GM12892 (cell line): ENCODE measurements at regions not wholly inside any gene's neighbourhood (a gene's known extent, or its start where the extent isn't known, plus 50 kb on each side); places are given as distances from the start of the nearest gene placed in this dataset.

Experiments used
- DNase-seq: peaks from one replicate; pipeline ENCODE4 v3.0.0; 2011; ENCODE audit not compliant: insufficient read length
- FAIRE-seq: peaks from 2 replicates; lab custom pipeline; 2011; peaks lifted over from hg19 to GRCh38; lab: Jason Lieb, UNC
- POLR2A ChIP-seq: IDR thresholded peaks from 2 replicates; pipeline ENCODE4 v1.6.1; 2011; ENCODE audit warnings: low read depth, low read length, control low read depth
- POLR2AphosphoS5 ChIP-seq: IDR thresholded peaks from 2 replicates; pipeline ENCODE4 v1.6.1; 2011; ENCODE audit warnings: low read depth, low read length, control low read depth
- TAF1 ChIP-seq: IDR thresholded peaks from 2 replicates; pipeline ENCODE4 v1.6.1; 2011; ENCODE audit warnings: low read depth, mild to moderate bottlenecking, control low read depth, low read length, borderline replicate concordance

- no peak for DNase-seq
- TF ChIP-seq TAF1 (no peak), POLR2AphosphoS5 (no peak), POLR2A (no peak)
- no peak for FAIRE-seq
Measured at GRCh38 chr1:193342811-193343210, 156.4 kb upstream of the B3GALT2 start.

GRCh38 chr1:193340331-193340730, 153.9 kb upstream of the B3GALT2 start:
- TF ChIP-seq POLR2AphosphoS5 (no peak), TAF1 (no peak), POLR2A (no peak)
- no peak for DNase-seq
- FAIRE-seq: no peak

- FAIRE-seq (no peak), DNase-seq (no peak)
- TF ChIP-seq TAF1: no peak
- TF ChIP-seq POLR2AphosphoS5: no peak
- TF ChIP-seq POLR2A: no peak
Measured at GRCh38 chr1:193339401-193339800, 153.0 kb upstream of the B3GALT2 start.

GRCh38 chr1:193338194-193338593, 151.8 kb upstream of the B3GALT2 start:
- FAIRE-seq (no peak), DNase-seq (no peak)
- TF ChIP-seq POLR2AphosphoS5: no peak
- TF ChIP-seq POLR2A: no peak
- TF ChIP-seq TAF1: no peak

DNA sequence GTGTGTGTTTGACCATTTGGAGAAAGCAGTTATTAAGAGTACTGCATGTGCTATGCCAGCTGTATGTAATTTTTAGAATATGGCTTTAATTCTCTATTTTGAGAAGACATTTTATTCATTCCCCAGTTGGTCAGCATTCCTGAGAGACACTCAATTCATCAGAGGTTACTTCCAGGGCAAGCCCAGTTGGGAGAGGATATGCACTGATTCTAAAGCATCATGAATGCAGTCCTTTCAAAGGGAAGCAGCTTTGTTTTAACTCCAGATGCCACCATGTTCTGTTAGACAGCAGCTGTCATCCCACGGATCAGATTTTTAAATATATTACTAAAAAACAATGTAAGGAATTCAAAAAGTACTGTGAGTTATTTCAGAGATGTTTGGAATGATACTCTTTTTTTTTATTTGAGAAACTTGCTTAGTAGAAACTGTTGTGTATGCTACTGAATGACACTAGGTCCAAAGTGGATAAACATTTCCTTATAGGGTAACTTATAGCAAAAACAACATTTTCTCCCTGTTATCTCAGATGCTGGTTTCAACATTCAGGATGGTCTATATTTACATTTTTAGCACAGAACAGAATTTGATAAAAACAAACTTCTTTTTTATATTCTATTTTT, 149.5 kb upstream of the B3GALT2 start:
- FAIRE-seq: no peak
- TF ChIP-seq POLR2A (no peak), TAF1 (no peak), POLR2AphosphoS5 (no peak)
- no peak for DNase-seq

- FAIRE-seq: no peak
- no peak for TF ChIP-seq POLR2AphosphoS5
- no peak for TF ChIP-seq TAF1
- no peak for TF ChIP-seq POLR2A
- no peak for DNase-seq
Measured at GRCh38 chr1:193333166-193333565, 146.8 kb upstream of the B3GALT2 start.

DNA sequence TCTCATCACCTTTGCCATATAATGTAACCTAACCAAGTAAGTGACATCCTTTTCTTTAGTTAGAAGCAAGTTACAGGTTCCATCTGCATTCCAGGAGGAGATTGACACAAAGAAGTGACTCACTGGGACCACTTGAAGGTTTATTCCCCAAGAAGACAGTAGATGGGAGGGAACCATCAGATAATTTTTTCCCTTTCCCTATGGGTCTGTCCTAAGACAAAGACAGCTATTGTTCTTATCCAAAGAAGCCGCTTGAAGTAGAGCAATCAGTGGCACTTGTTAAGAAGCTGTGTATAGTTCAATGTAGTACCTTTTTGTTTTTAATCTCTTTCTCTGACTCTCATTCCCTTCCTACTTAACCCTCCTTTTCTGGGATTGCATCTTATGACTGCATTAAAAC, 139.9 kb upstream of the B3GALT2 start:
- TF ChIP-seq POLR2AphosphoS5 (no peak), TAF1 (no peak), POLR2A (no peak)
- no peak for DNase-seq
- no peak for FAIRE-seq

DNA sequence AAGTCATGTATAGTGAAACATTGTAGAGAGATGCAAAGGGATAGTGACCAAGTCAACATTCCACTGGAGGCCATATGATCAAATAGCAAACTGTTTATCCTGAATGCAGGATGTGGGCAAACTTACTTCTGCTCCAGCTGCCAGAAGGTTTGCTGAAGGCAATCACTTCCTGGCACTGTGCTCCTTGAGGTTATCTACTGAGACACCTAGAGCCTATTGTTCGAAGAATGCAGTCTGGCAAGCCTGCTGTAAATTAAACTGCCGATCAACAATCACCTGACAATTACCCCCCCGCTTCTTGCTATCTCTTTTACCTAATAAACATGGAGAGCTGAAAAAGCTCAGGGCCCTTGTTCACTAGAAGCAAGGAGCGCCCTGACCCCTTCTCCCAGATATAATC, 139.4 kb upstream of the B3GALT2 start:
- DNase-seq (no peak), FAIRE-seq (no peak)
- TF ChIP-seq TAF1 (no peak), POLR2A (no peak), POLR2AphosphoS5 (no peak)

GRCh38 chr1:193325042-193325441, 138.6 kb upstream of the B3GALT2 start:
- DNase-seq (no peak), FAIRE-seq (no peak)
- no peak for TF ChIP-seq POLR2AphosphoS5
- no peak for TF ChIP-seq TAF1

DNA sequence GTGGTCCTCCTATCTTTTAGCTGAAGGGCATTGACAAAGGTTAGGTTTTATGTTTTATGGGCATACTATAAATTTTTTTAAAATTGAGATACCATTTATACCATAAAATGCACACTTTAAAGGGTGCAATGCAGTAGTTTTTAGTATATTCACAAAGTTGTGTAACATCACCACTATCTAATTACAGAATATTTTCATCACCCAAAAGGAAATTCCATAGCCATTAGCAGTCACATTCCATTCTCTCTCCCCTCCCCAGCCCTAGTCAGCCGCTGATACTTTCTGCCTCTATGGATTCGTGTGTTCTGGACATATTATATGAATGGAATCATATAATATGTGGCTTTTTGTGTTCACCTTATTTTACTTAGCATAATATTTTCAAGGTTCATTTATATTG, 135.8 kb upstream of the B3GALT2 start:
- FAIRE-seq: no peak
- TF ChIP-seq POLR2A: no peak
- no peak for TF ChIP-seq TAF1
- TF ChIP-seq POLR2AphosphoS5: no peak
- no peak for DNase-seq

DNA sequence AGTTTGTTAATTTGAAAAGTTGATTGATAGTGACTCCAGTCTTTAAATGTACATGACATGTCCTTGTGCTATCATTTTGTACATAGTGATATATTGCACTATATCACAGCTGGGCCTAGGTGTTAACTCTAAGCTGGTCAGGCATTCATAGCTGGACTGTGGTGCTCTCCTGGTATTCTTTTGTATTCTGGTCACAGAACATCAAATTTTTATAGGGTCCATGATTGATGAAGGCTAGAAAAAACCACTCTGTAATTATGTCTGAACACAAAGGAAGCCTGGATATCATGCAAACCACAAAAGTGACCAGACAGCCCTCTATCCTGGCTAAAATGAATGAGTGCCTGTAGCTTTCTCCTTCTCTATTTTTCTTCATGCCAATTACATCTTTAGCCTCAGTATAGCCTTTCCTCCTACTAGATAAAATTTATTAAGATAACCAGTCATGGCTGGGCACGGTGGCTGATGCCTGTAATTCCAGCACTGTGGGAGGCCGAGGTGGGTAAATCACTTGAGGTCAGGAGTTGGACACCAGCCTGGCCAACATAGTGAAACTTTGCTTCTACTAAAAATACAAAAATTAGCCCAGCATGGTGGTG, 134.9 kb upstream of the B3GALT2 start:
- no peak for DNase-seq
- TF ChIP-seq POLR2A (no peak), POLR2AphosphoS5 (no peak), TAF1 (no peak)
- no peak for FAIRE-seq

GRCh38 chr1:193320270-193320669, 133.9 kb upstream of the B3GALT2 start:
- TF ChIP-seq POLR2A (no peak), POLR2AphosphoS5 (no peak), TAF1 (no peak)
- FAIRE-seq (no peak), DNase-seq (no peak)

- no peak for FAIRE-seq
- DNase-seq: no peak
- TF ChIP-seq POLR2AphosphoS5: no peak
- no peak for TF ChIP-seq TAF1
- TF ChIP-seq POLR2A: no peak
Measured at GRCh38 chr1:193318347-193318746, 131.9 kb upstream of the B3GALT2 start.
